RPMI7951 (cell line): ENCODE measurements at regions not wholly inside any gene's neighbourhood (a gene's known extent, or its start where the extent isn't known, plus 50 kb on each side); places are given as distances from the start of the nearest gene placed in this dataset.

ENCODE experiments used
- DNase-seq: peaks from one replicate; pipeline ENCODE4 v3.0.0-alpha.2; 2012; ENCODE audit warnings: low read depth

- no peak for DNase-seq
Measured at GRCh38 chr2:144847347-144848080, 327.6 kb upstream of the ZEB2 start.

GRCh38 chr2:144836635-144837350 is 316.9 kb upstream of the ZEB2 start:
- DNase-seq = no peak

DNA sequence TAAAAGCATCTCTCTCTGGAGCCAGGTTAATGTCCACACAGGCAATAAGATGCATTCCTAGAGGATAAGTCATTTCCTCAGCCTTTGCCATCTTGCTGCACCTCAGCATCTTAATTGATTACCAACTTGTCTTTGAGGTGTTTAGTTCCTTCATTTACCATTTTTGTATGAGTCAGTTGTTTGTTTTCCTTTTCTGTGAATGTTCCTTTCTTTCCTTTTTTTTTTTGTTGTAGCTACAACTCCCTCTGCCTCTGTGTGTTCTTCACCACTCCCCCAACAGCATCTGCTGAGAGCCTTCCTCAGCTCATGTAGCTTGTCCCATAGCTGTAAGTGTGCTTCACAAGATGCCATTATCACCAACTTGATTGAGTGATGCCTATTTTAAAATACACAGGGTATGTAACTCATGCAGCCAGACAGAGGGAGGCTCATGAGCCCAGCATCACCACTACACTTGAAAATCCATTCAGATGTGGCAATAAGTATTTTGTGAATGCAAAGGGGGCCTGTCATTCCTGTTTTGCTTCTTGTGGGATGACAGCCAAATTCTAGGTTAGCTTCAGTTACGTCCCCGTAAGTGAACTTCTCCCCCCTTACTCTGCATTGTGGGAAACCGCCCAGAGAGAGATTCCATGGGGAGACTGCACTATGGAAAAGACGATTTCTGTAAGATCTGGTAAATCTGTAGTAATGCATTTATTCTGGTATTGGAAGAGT is 315.9 kb upstream of the ZEB2 start:
- DNase-seq = peak; percentile 34

DNA sequence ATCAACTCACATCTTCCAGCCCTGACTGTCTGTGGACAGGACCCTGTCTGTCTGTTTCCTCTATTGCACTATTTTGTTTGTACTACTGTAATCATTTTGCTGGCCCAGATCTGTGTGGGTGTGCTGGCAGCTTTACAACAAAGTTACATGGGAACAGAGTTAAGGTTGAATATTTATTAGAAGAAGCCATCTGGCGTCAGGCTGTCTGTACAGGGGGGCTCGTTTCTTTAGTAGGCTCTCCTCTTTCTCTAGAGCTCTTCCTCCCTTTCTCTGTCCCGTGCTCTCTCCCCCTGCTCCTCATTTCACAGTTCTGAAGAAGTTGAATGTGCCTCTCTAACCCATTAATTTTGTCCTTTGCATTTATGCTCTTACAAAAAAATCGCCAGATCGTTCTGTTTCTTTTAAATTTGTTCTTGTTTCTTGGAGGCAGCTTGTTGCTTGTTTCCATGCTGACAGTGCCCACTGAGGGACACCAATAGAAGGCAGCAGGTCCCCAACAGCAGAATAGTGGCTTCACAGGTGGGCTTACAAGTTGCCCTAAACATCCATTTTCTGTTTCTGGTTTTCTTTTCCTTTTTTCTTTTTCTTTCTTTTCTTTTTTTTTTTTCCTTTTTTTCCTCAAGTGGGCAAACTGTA is 315.2 kb upstream of the ZEB2 start:
- DNase-seq = peak; percentile 65

- DNase-seq = no peak
Measured at GRCh38 chr2:144834363-144834762, 314.4 kb upstream of the ZEB2 start.

DNA sequence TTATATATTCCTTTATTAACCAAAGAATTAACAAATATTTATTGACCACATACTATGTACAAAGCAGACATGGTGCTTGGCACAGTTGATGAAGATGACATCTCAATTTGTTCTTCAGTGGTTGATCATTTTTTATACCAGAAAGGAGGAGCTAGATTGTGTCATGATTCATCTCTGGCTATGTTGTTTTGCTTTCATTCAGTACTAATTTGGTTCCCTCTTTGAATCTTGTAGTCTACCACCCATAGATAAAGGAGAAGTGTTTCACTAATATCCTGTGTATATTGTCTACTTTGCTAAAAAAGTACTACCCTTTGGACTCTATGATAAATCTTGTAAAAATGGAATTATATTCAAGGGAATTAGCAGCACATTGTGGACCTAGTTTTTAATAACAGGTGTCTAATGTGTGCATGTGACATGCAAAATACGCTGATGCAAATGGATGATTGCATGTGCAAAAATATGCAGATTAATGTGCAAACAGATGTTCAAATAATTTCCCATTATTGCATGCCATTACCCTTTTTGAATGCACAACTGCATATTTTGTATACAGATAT is 313.2 kb upstream of the ZEB2 start:
- no peak for DNase-seq

DNA sequence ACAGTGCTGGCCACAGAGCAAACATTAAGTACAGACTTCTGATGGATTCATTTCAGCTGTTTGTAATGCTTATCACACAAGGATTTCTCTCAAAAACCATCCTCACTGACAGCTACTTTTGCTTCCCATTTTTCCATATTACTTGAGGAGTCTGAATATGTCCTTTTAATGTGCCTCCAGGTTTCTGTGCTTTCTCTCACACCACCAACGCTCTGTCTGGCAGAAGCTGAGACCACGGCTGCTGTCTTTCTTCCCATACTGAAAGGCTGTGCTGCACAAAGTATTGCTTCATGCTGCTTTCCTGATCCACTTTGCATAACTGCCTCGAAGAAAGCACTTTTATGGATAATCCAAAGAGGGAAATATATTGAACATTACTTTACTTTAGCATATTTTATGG is 312.1 kb upstream of the ZEB2 start:
- no peak for DNase-seq

- DNase-seq = no peak
Measured at GRCh38 chr2:144830543-144830942, 310.6 kb upstream of the ZEB2 start.

DNA sequence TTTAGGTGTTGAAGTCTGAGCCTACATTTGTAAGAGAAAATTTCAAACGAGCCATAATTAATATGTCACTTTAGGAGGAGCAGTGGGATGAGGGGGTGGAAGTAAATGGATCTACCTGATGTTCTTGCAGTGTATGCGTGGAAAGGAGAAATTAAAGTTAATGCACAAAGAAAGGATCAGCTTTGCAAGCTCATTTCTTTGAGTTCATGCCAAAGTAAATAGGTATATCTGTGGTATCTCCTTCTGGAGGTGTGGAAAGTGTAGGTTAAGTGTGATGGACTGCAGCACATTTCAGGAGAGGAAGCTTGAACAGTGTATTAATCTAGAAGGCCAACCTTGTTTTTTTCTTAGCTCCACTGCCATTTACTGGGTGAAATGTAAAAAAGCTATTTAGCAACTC is 307.5 kb upstream of the ZEB2 start:
- DNase-seq = no peak

DNA sequence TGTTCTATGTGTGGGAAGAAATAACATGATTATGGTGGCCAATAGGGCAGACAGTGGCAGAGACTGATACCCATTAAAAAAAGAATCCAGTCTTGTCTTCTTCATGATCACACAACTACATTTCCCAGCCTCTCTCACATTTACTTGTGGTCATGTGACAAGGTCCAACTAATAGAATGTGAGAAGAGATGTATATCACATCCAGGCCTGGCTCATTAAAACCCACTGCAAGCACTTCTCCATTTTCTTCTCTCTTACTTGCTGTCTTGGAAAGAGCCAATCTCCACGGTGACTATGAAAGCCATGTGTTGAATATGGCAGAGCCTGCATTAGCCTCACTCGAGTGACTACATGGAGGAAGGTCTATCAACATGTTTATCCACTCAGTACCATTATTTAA is 306.2 kb upstream of the ZEB2 start:
- no peak for DNase-seq

- DNase-seq = no peak
Measured at GRCh38 chr2:144825331-144826020, 305.6 kb upstream of the ZEB2 start.

GRCh38 chr2:144824306-144825080 is 304.6 kb upstream of the ZEB2 start:
- DNase-seq = no peak

- no peak for DNase-seq
Measured at GRCh38 chr2:144822966-144823365, 303.0 kb upstream of the ZEB2 start.

- DNase-seq = no peak
Measured at GRCh38 chr2:144812288-144812687, 292.4 kb upstream of the ZEB2 start.

GRCh38 chr2:144801766-144802165 is 281.8 kb upstream of the ZEB2 start:
- DNase-seq = peak; percentile 90

GRCh38 chr2:144801325-144801724 is 281.4 kb upstream of the ZEB2 start:
- DNase-seq = no peak

DNA sequence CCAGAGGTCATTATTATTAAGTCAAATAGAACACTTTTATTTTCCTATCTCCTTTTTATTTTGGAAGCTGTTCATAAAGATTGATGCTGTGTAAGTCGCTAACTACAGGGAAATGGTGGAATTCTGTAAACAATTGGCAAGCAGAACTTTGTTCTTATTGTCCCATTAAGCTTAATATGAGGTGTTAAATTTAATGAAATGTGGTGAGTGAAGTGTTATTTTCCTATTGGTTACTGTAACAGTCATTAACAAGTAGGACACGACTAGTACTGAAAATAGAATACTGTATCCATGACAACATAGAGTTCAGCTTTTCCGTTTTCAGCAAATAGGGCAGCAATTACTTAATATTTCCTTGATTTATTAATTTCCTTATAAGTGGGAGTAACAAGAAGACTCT is 279.1 kb upstream of the ZEB2 start:
- DNase-seq = no peak

- peak; percentile 51 for DNase-seq
Measured at GRCh38 chr2:144798034-144798433, 278.1 kb upstream of the ZEB2 start.

- peak; percentile 36 for DNase-seq
Measured at GRCh38 chr2:144796936-144797335, 277.0 kb upstream of the ZEB2 start.

DNA sequence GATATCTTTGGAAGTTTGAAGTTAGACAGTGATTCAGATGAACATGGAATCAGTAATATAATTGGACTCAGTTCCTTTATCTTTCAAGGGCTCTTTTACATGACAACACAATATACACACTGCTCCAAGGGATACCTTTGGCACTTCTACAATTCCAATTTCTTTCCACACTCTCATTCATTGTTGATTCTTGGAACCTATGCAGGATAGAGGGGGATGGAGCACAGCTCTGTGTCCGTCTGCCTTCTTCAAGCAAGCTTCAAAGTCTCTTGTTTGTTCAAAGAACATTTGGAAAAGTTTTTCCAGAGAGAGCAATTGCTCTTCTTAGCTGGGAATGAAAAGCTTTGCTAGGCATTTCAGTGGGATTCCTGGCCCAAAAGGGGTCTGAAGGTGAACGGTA is 276.2 kb upstream of the ZEB2 start:
- no peak for DNase-seq

DNA sequence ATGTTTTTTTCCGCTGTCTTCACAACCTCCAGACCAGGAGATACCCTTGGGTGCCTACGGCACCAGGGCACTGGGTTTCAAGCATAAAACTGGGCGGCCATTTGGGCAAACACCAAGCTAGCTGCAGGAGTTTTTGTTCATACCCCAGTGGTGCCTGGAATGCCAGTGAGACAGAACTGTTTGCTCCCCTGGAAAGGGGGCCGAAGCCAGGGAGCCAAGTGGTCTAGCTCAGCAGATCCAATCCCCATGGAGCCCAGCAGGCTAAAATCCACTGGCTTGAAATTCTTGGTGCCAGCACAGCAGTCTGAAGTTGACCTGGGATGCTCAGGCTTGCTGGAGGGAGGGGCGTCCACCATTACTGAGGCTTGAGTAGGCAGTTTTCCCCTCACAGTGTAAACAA is 265.3 kb upstream of the ZEB2 start:
- DNase-seq = no peak
